ENCODE measurements at regions not wholly inside any gene's neighbourhood (a gene's known extent, or its start where the extent isn't known, plus 50 kb on each side); places are given as distances from the start of the nearest gene placed in this dataset.

DNA sequence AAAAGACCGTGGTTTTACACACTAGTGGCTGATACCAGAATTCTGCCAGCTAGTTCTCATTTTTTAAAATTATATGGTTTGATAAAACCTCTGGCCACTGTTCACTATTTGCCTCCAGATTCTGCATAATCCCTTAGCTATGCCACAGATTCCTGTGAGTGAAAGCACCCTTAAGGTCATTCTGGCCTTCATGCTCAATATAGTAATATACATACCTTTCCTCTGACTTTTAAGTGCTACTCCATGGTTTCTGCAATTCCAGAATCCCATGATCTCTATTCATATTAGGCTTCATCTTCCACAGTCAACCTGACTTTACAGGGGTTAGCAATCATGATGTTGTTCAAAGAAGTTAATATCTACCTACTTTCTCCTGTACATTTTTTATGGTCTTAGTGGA, 274.1 kb upstream of the EDNRB start:
- Histone ChIP-seq H3K9ac (ENCODE audit: low read length) (no peak overlapping the region), H3K4me3 (ENCODE audit: low read length) (no peak overlapping the region), H3K36me3 (ENCODE audit: insufficient read depth, low read length) (no peaks in the 10 kb centered on the region), H3K79me2 (replicated peaks; ENCODE audit: insufficient read depth, low read length) (no peaks in the 10 kb centered on the region), H2AFZ (ENCODE audit: low read depth, low read length) (no peak overlapping the region), H3K27ac (ENCODE audit: low read length) (no peak overlapping the region), H4K20me1 (ENCODE audit: insufficient read depth) (no peaks in the 10 kb centered on the region), H3F3A (ENCODE audit: insufficient read depth, low read length, poor library complexity, severe bottlenecking) (no peaks in the 10 kb centered on the region), H3K4me2 (ENCODE audit: low read length) (no peak overlapping the region), H3K9me2 (ENCODE audit: insufficient read depth, low read length) (no peaks in the 10 kb centered on the region), H3K27me3 (ENCODE audit: insufficient read depth, low read depth, low read length) (peaks cover 17% of the 10 kb centered on the region), H3K9me3 (ENCODE audit: low read length) (no peaks in the 10 kb centered on the region)
- no peak for TF ChIP-seq EP300 (conservative IDR thresholded peaks at IDR 0.05; ENCODE audit: poor library complexity, severe bottlenecking)
- no peak for TF ChIP-seq MXI1 (conservative IDR thresholded peaks at IDR 0.05; ENCODE audit: poor library complexity, severe bottlenecking)
- TF ChIP-seq TAF1 (IDR thresholded peaks at IDR 0.05; ENCODE audit: low read depth), result no peak
- TF ChIP-seq SMC3 (conservative IDR thresholded peaks at IDR 0.05; ENCODE audit: poor library complexity), result no peak
- TF ChIP-seq, protein P1, sequence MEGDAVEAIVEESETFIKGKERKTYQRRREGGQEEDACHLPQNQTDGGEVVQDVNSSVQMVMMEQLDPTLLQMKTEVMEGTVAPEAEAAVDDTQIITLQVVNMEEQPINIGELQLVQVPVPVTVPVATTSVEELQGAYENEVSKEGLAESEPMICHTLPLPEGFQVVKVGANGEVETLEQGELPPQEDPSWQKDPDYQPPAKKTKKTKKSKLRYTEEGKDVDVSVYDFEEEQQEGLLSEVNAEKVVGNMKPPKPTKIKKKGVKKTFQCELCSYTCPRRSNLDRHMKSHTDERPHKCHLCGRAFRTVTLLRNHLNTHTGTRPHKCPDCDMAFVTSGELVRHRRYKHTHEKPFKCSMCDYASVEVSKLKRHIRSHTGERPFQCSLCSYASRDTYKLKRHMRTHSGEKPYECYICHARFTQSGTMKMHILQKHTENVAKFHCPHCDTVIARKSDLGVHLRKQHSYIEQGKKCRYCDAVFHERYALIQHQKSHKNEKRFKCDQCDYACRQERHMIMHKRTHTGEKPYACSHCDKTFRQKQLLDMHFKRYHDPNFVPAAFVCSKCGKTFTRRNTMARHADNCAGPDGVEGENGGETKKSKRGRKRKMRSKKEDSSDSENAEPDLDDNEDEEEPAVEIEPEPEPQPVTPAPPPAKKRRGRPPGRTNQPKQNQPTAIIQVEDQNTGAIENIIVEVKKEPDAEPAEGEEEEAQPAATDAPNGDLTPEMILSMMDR (IDR thresholded peaks at IDR 0.05; ENCODE audit: poor library complexity, severe bottlenecking), result no peak
- TF ChIP-seq REST (IDR thresholded peaks at IDR 0.05; ENCODE audit: borderline replicate concordance), result no peak
- TF ChIP-seq RAD21 (conservative IDR thresholded peaks at IDR 0.05), result no peak
- no peak for TF ChIP-seq EZH2 (IDR thresholded peaks at IDR 0.05; ENCODE audit: borderline replicate concordance, insufficient read depth, low read length, poor library complexity, severe bottlenecking)
- TF ChIP-seq POLR2AphosphoS5 (IDR thresholded peaks at IDR 0.05), result no peak

- Histone ChIP-seq H3K27me3 (ENCODE audit: insufficient read depth, low read depth, low read length) (peaks cover 12% of the 10 kb centered on the region), H2AFZ (ENCODE audit: low read depth, low read length) (no peak overlapping the region), H3K9me3 (ENCODE audit: low read length) (no peaks in the 10 kb centered on the region), H3F3A (ENCODE audit: insufficient read depth, low read length, poor library complexity, severe bottlenecking) (no peaks in the 10 kb centered on the region), H3K36me3 (ENCODE audit: insufficient read depth, low read length) (no peaks in the 10 kb centered on the region), H3K9me2 (ENCODE audit: insufficient read depth, low read length) (no peaks in the 10 kb centered on the region), H3K27ac (ENCODE audit: low read length) (no peak overlapping the region), H3K79me2 (replicated peaks; ENCODE audit: insufficient read depth, low read length) (no peaks in the 10 kb centered on the region), H4K20me1 (ENCODE audit: insufficient read depth) (no peaks in the 10 kb centered on the region), H3K9ac (ENCODE audit: low read length) (no peak overlapping the region), H3K4me2 (ENCODE audit: low read length) (no peak overlapping the region), H3K4me3 (ENCODE audit: low read length) (no peak overlapping the region)
- TF ChIP-seq POLR2AphosphoS5 (IDR thresholded peaks at IDR 0.05) (no peak), SMC3 (conservative IDR thresholded peaks at IDR 0.05; ENCODE audit: poor library complexity) (no peak), RAD21 (conservative IDR thresholded peaks at IDR 0.05) (no peak), EP300 (conservative IDR thresholded peaks at IDR 0.05; ENCODE audit: poor library complexity, severe bottlenecking) (no peak), REST (IDR thresholded peaks at IDR 0.05; ENCODE audit: borderline replicate concordance) (no peak), TAF1 (IDR thresholded peaks at IDR 0.05; ENCODE audit: low read depth) (no peak), MXI1 (conservative IDR thresholded peaks at IDR 0.05; ENCODE audit: poor library complexity, severe bottlenecking) (no peak), EZH2 (IDR thresholded peaks at IDR 0.05; ENCODE audit: borderline replicate concordance, insufficient read depth, low read length, poor library complexity, severe bottlenecking) (no peak)
- TF ChIP-seq, protein P1 (IDR thresholded peaks at IDR 0.05; ENCODE audit: poor library complexity, severe bottlenecking), result no peak
Measured at GRCh38 chr13:78190296-78190695, 271.7 kb upstream of the EDNRB start.

Measured in neural cell (in vitro differentiated cells).